Prostate gland (tissue), 2 donors: ENCODE measurements at regions not wholly inside any gene's neighbourhood (a gene's known extent, or its start where the extent isn't known, plus 50 kb on each side); places are given as distances from the start of the nearest gene placed in this dataset.

ENCODE experiments used
- DNase-seq: peaks from one replicate; pipeline ENCODE4 v3.0.0-alpha.2; 2019; ENCODE audit warnings: low spot score
- H3K27ac ChIP-seq, 2 donors: fragments of 200-600 bp; sonication (generic); 2 replicates each; pipeline ENCODE4 v1.5.1; 2017 to 2019
- H3K27me3 ChIP-seq: fragments of 200-600 bp; sonication (generic); replicated peaks from 2 replicates; pipeline ENCODE4 v1.5.1; 2019; ENCODE audit not compliant: insufficient read depth
- H3K36me3 ChIP-seq, 2 donors: fragments of 200-600 bp; sonication (generic); 1 replicate in 1 of 2; 2 replicates in 1 of 2; pipeline versions ENCODE4 v1.5.1 to v1.8.1; 2017 to 2019
- H3K4me1 ChIP-seq: fragments of 200-600 bp; sonication (generic); replicated peaks from 2 replicates; pipeline ENCODE4 v1.5.1; 2019
- H3K4me3 ChIP-seq, 2 donors: fragments of 200-600 bp; sonication (generic); 2 replicates each; pipeline ENCODE4 v1.5.1; 2017 to 2019
- H3K9me3 ChIP-seq: fragments of 200-600 bp; sonication (generic); 2 replicates; pipeline ENCODE4 v1.5.1; 2017
- CTCF ChIP-seq, 4 experiments: fragments of 200-600 bp in 2 of 4; fragments of 450-650 bp in 2 of 4; sonication (generic) in 2 of 4; IDR thresholded peaks; 1 replicate in 3 of 4; 2 replicates in 1 of 4; pipeline ENCODE4 v1.5.1; 2016 to 2019; ENCODE audit warnings: antibody characterized with exemption in 4 of 4, mild to moderate bottlenecking in 2 of 4, moderate library complexity in 2 of 4
- POLR2A ChIP-seq: fragments of 450-650 bp; IDR thresholded peaks from one replicate; pipeline ENCODE4 v1.6.1; 2016; ENCODE audit warnings: antibody characterized with exemption, mild to moderate bottlenecking
- POLR2AphosphoS5 ChIP-seq: sonication (generic); formaldehyde crosslinking; IDR thresholded peaks from one replicate; pipeline ENCODE4 v1.6.1; 2017; ENCODE audit warnings: antibody characterized with exemption
- WGBS: methylation state at CpG from one replicate; pipeline ENCODE4 v1.1.5; 2018; 5-methylcytosine and 5-hydroxymethylcytosine counted together
- intact Hi-C: fragments of 100-400 bp; cut with DNase I; formaldehyde crosslinking; loops from one replicate; pipeline ENCODE4 v1.14.2; 2022

GRCh38 chr1:95966866-95967265 lies 732.9 kb downstream of the RWDD3 start:
- H3K4me1 ChIP-seq, result no peaks in the 10 kb centered on the region
- H3K36me3 ChIP-seq, result no peaks in the 10 kb centered on the region
- no peaks in the 10 kb centered on the region for H3K27me3 ChIP-seq
- intact Hi-C loops, result no loop called here
- no peaks in the 10 kb centered on the region for H3K9me3 ChIP-seq
- no peak overlapping the region for H3K27ac ChIP-seq
- H3K4me3 ChIP-seq, result no peak overlapping the region
- TF ChIP-seq CTCF (IDR thresholded peaks at IDR 0.05), result no peak
- TF ChIP-seq POLR2AphosphoS5, result no peak
- no peak for TF ChIP-seq POLR2A
- DNase-seq, result no peak

- Histone ChIP-seq H3K27ac (no peak overlapping the region), H3K4me1 (no peaks in the 10 kb centered on the region), H3K36me3 (no peaks in the 10 kb centered on the region), H3K9me3 (no peaks in the 10 kb centered on the region), H3K4me3 (no peak overlapping the region), H3K27me3 (no peaks in the 10 kb centered on the region)
- intact Hi-C loops, result no loop called here
- no peak for TF ChIP-seq POLR2A
- TF ChIP-seq CTCF (IDR thresholded peaks at IDR 0.05), result no peak
- no peak for TF ChIP-seq POLR2AphosphoS5
- no peak for DNase-seq
Measured at GRCh38 chr1:95974586-95974985, 740.6 kb downstream of the RWDD3 start.

GRCh38 chr1:95982711-95983110 lies 738.9 kb upstream of the PTBP2 start:
- H3K4me3 ChIP-seq, result no peak overlapping the region
- no peaks in the 10 kb centered on the region for H3K36me3 ChIP-seq
- TF ChIP-seq POLR2AphosphoS5, result no peak
- no peak for TF ChIP-seq POLR2A
- no peak for TF ChIP-seq CTCF (IDR thresholded peaks at IDR 0.05)
- no peaks in the 10 kb centered on the region for H3K9me3 ChIP-seq
- DNase-seq, result no peak
- no peaks in the 10 kb centered on the region for H3K27me3 ChIP-seq
- H3K4me1 ChIP-seq, result no peaks in the 10 kb centered on the region
- H3K27ac ChIP-seq, result no peak overlapping the region
- intact Hi-C loops, result no loop called here

GRCh38 chr1:95983831-95984230 lies 737.8 kb upstream of the PTBP2 start:
- intact Hi-C loops, result no loop called here
- no peaks in the 10 kb centered on the region for H3K36me3 ChIP-seq
- H3K27me3 ChIP-seq, result no peaks in the 10 kb centered on the region
- H3K4me3 ChIP-seq, result no peak overlapping the region
- no peak overlapping the region for H3K27ac ChIP-seq
- no peak for DNase-seq
- TF ChIP-seq POLR2A (no peak), CTCF (IDR thresholded peaks at IDR 0.05) (no peak), POLR2AphosphoS5 (no peak)
- no peaks in the 10 kb centered on the region for H3K4me1 ChIP-seq
- H3K9me3 ChIP-seq, result no peaks in the 10 kb centered on the region

- H3K27ac ChIP-seq, result no peak overlapping the region
- WGBS, result 13% methylated on average over 1 of the region's 1 CpG
- H3K36me3 ChIP-seq, result no peaks in the 10 kb centered on the region
- H3K27me3 ChIP-seq, result no peaks in the 10 kb centered on the region
- TF ChIP-seq CTCF (IDR thresholded peaks at IDR 0.05) (no peak), POLR2AphosphoS5 (no peak), POLR2A (no peak)
- H3K9me3 ChIP-seq, result no peaks in the 10 kb centered on the region
- no peak for DNase-seq
- no peak overlapping the region for H3K4me3 ChIP-seq
- intact Hi-C loops, result no loop called here
- no peaks in the 10 kb centered on the region for H3K4me1 ChIP-seq
Measured at GRCh38 chr1:95984798-95985374, 736.7 kb upstream of the PTBP2 start.
